ENCODE measurements at regions not wholly inside any gene's neighbourhood (a gene's known extent, or its start where the extent isn't known, plus 50 kb on each side); places are given as distances from the start of the nearest gene placed in this dataset.
"Not testable (repeated sequence)": the region's sequence is repeated elsewhere in the genome, so short reads cannot be mapped to it uniquely, and the experiment has no call there.

DNA sequence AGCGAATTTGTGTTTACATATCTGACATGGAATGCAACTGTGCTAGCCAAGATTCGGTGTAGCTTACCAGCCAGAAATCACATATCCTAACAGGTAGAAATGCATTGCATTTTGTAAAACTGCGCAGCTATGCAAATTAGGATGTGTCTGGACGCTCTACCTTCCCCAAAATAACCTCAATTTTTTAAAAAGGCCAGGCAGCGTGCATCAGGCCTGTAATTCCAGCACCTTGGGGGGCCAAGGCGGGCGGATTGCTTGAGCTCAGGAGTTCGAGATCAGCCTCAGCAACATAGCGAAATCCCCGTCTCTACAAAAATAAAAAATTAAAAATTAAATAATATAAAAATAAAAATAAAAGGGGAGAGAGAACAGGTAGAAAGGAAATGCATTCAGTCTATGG is 305.0 kb downstream of the TYW1 start:
- H3K27me3 ChIP-seq (ENCODE audit: control insufficient read depth in 5 of 5, insufficient read depth in 4 of 5, low read length in 5 of 5) = peaks cover 0 to 5% (median 0%) of the 10 kb centered on the region in 5 donors

GRCh38 chr7:67302113-67303039 is 305.7 kb downstream of the TYW1 start:
- Histone ChIP-seq H3K27me3 (ENCODE audit: control insufficient read depth in 5 of 5, insufficient read depth in 4 of 5, low read length in 5 of 5) (peaks cover 0 to 5% (median 0%) of the 10 kb centered on the region in 5 donors), H3K4me1 (ENCODE audit: control insufficient read depth in 5 of 5, insufficient read depth in 5 of 5, low read length in 5 of 5) (peaks cover 8 to 17% (median 10%) of the 10 kb centered on the region in 5 donors), H3K36me3 (ENCODE audit: control insufficient read depth in 5 of 5, insufficient read depth in 5 of 5, low read length in 5 of 5) (peaks cover 0 to 6% (median under 1%) of the 10 kb centered on the region in 5 donors), H3K9ac (ENCODE audit: low read length in 5 of 5) (peak overlapping the region; percentile 80 to 100 (median 98)), H3K9me3 (ENCODE audit: control insufficient read depth in 5 of 5, low read length in 5 of 5) (no peaks in the 10 kb centered on the region), H3K4me3 (ENCODE audit: low read depth in 1 of 5, low read length in 5 of 5) (peak overlapping the region; percentile 78 to 92 (median 88)), H3K27ac (ENCODE audit: low read depth, low read length) (peak overlapping the region; percentile 90)

More for the DNA sequence above, 305.0 kb downstream of the TYW1 start:
- Histone ChIP-seq H3K9me3 (ENCODE audit: control insufficient read depth in 5 of 5, low read length in 5 of 5) (no peaks in the 10 kb centered on the region), H3K4me1 (ENCODE audit: control insufficient read depth in 5 of 5, insufficient read depth in 5 of 5, low read length in 5 of 5) (peaks cover 8 to 17% (median 10%) of the 10 kb centered on the region in 5 donors), H3K27ac (ENCODE audit: low read depth, low read length) (peak overlapping the region; percentile 90), H3K4me3 (ENCODE audit: low read depth in 1 of 5, low read length in 5 of 5) (peak overlapping the region; percentile 63 to 92 (median 88)), H3K9ac (ENCODE audit: low read length in 5 of 5) (peak overlapping the region in 4 of 5 donors; percentile 80 to 99 (median 96)), H3K36me3 (ENCODE audit: control insufficient read depth in 5 of 5, insufficient read depth in 5 of 5, low read length in 5 of 5) (peaks cover 0 to 3% (median 0%) of the 10 kb centered on the region in 5 donors)

- H3K27me3 ChIP-seq (ENCODE audit: control insufficient read depth in 5 of 5, insufficient read depth in 4 of 5, low read length in 5 of 5); H3K27ac ChIP-seq (ENCODE audit: low read depth, low read length); H3K9me3 ChIP-seq (ENCODE audit: control insufficient read depth in 5 of 5, low read length in 5 of 5); H3K4me3 ChIP-seq (ENCODE audit: low read depth in 1 of 5, low read length in 5 of 5); H3K9ac ChIP-seq (ENCODE audit: low read length in 5 of 5): not testable (repeated sequence)
- peaks cover 16 to 30% (median 23%) of the 10 kb centered on the region in 5 donors for H3K36me3 ChIP-seq (ENCODE audit: control insufficient read depth in 5 of 5, insufficient read depth in 5 of 5, low read length in 5 of 5)
- peaks cover 8 to 17% (median 10%) of the 10 kb centered on the region in 5 donors for H3K4me1 ChIP-seq (ENCODE audit: control insufficient read depth in 5 of 5, insufficient read depth in 5 of 5, low read length in 5 of 5)
Measured at GRCh38 chr7:67304846-67305245, 308.2 kb downstream of the TYW1 start.

- no peaks in the 10 kb centered on the region for H3K9me3 ChIP-seq (ENCODE audit: control insufficient read depth in 5 of 5, low read length in 5 of 5)
- H3K36me3 ChIP-seq (ENCODE audit: control insufficient read depth in 5 of 5, insufficient read depth in 5 of 5, low read length in 5 of 5) = peaks cover 24 to 44% (median 35%) of the 10 kb centered on the region in 5 donors
- no peak overlapping the region for H3K9ac ChIP-seq (ENCODE audit: low read length in 5 of 5)
- H3K27ac ChIP-seq (ENCODE audit: low read depth, low read length) = no peak overlapping the region
- no peak overlapping the region for H3K4me3 ChIP-seq (ENCODE audit: low read depth in 1 of 5, low read length in 5 of 5)
- peaks cover 0 to 5% (median 0%) of the 10 kb centered on the region in 5 donors for H3K27me3 ChIP-seq (ENCODE audit: control insufficient read depth in 5 of 5, insufficient read depth in 4 of 5, low read length in 5 of 5)
- H3K4me1 ChIP-seq (ENCODE audit: control insufficient read depth in 5 of 5, insufficient read depth in 5 of 5, low read length in 5 of 5) = peaks cover 8 to 17% (median 8%) of the 10 kb centered on the region in 5 donors
Measured at GRCh38 chr7:67306331-67306730, 309.7 kb downstream of the TYW1 start.

- Histone ChIP-seq H3K9me3 (ENCODE audit: control insufficient read depth in 5 of 5, low read length in 5 of 5) (no peaks in the 10 kb centered on the region), H3K4me1 (ENCODE audit: control insufficient read depth in 5 of 5, insufficient read depth in 5 of 5, low read length in 5 of 5) (peaks cover 0 to 18% (median 5%) of the 10 kb centered on the region in 5 donors), H3K4me3 (ENCODE audit: low read depth in 1 of 5, low read length in 5 of 5) (no peak overlapping the region), H3K36me3 (ENCODE audit: control insufficient read depth in 5 of 5, insufficient read depth in 5 of 5, low read length in 5 of 5) (peaks cover 34 to 76% (median 54%) of the 10 kb centered on the region in 5 donors), H3K27me3 (ENCODE audit: control insufficient read depth in 5 of 5, insufficient read depth in 4 of 5, low read length in 5 of 5) (no peaks in the 10 kb centered on the region), H3K9ac (ENCODE audit: low read length in 5 of 5) (no peak overlapping the region), H3K27ac (ENCODE audit: low read depth, low read length) (peak overlapping the region; percentile 1)
Measured at GRCh38 chr7:67309764-67310549, 313.3 kb downstream of the TYW1 start.

GRCh38 chr7:67311901-67312300 is 315.3 kb downstream of the TYW1 start:
- Histone ChIP-seq H3K4me1 (ENCODE audit: control insufficient read depth in 5 of 5, insufficient read depth in 5 of 5, low read length in 5 of 5) (peaks cover 0 to 10% (median 5%) of the 10 kb centered on the region in 5 donors), H3K4me3 (ENCODE audit: low read depth in 1 of 5, low read length in 5 of 5) (no peak overlapping the region), H3K9me3 (ENCODE audit: control insufficient read depth in 5 of 5, low read length in 5 of 5) (no peaks in the 10 kb centered on the region), H3K27ac (ENCODE audit: low read depth, low read length) (no peak overlapping the region), H3K9ac (ENCODE audit: low read length in 5 of 5) (no peak overlapping the region), H3K36me3 (ENCODE audit: control insufficient read depth in 5 of 5, insufficient read depth in 5 of 5, low read length in 5 of 5) (peaks cover 36 to 87% (median 68%) of the 10 kb centered on the region in 5 donors), H3K27me3 (ENCODE audit: control insufficient read depth in 5 of 5, insufficient read depth in 4 of 5, low read length in 5 of 5) (no peaks in the 10 kb centered on the region)

GRCh38 chr7:67313213-67313612 is 316.6 kb downstream of the TYW1 start:
- Histone ChIP-seq H3K4me1 (ENCODE audit: control insufficient read depth in 5 of 5, insufficient read depth in 5 of 5, low read length in 5 of 5) (peaks cover 0 to 10% (median 5%) of the 10 kb centered on the region in 5 donors), H3K36me3 (ENCODE audit: control insufficient read depth in 5 of 5, insufficient read depth in 5 of 5, low read length in 5 of 5) (peaks cover 35 to 89% (median 68%) of the 10 kb centered on the region in 5 donors), H3K4me3 (ENCODE audit: low read depth in 1 of 5, low read length in 5 of 5) (no peak overlapping the region), H3K9ac (ENCODE audit: low read length in 5 of 5) (no peak overlapping the region), H3K9me3 (ENCODE audit: control insufficient read depth in 5 of 5, low read length in 5 of 5) (no peaks in the 10 kb centered on the region), H3K27ac (ENCODE audit: low read depth, low read length) (no peak overlapping the region), H3K27me3 (ENCODE audit: control insufficient read depth in 5 of 5, insufficient read depth in 4 of 5, low read length in 5 of 5) (no peaks in the 10 kb centered on the region)

DNA sequence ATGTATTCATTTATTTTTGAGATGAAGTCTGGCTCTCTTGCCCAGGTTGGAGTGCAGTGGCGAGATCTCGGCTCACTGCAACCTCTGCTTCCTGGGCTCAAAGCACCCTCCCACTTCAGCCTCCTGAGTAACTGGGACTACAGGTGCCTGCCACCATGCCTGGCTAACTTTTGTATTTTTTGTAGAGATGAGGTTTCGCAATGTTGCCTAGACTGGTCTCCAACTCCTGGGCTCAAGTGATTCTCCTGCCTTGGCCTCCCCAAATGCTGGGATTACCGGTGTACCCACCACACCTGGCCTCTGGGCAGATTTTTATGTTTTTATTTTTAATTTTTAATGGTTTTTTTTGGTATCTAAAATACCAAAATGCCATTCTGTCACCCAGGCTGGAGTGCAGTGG is 320.3 kb downstream of the TYW1 start:
- not testable (repeated sequence) for H3K9ac ChIP-seq (ENCODE audit: low read length in 5 of 5); H3K9me3 ChIP-seq (ENCODE audit: control insufficient read depth in 5 of 5, low read length in 5 of 5); H3K27ac ChIP-seq (ENCODE audit: low read depth, low read length); H3K27me3 ChIP-seq (ENCODE audit: control insufficient read depth in 5 of 5, insufficient read depth in 4 of 5, low read length in 5 of 5); H3K4me1 ChIP-seq (ENCODE audit: control insufficient read depth in 5 of 5, insufficient read depth in 5 of 5, low read length in 5 of 5); H3K4me3 ChIP-seq (ENCODE audit: low read depth in 1 of 5, low read length in 5 of 5)
- peaks cover 19 to 61% (median 42%) of the 10 kb centered on the region in 5 donors for H3K36me3 ChIP-seq (ENCODE audit: control insufficient read depth in 5 of 5, insufficient read depth in 5 of 5, low read length in 5 of 5)

DNA sequence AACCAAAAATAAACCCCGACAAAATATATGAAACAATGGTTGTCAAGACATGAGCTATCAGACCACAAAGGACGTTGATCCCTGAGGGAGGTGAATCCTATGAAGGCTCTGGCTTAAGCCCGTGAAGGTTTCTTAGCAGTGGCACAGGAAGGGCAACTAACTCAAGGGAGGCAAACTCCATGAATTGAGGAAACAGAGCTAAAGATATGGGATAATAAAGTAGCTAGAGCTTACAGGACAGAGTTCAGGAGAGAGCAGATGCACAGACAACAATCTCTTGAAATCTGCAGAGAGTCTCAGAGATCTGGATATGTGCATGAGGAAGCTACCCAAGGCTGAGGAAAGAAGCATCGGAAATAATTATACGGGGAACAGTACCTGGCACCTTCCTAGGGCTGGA is 331.6 kb downstream of the TYW1 start:
- not testable (repeated sequence) for H3K9me3 ChIP-seq (ENCODE audit: control insufficient read depth in 5 of 5, low read length in 5 of 5); H3K36me3 ChIP-seq (ENCODE audit: control insufficient read depth in 5 of 5, insufficient read depth in 5 of 5, low read length in 5 of 5); H3K4me3 ChIP-seq (ENCODE audit: low read depth in 1 of 5, low read length in 5 of 5); H3K4me1 ChIP-seq (ENCODE audit: control insufficient read depth in 5 of 5, insufficient read depth in 5 of 5, low read length in 5 of 5); H3K27me3 ChIP-seq (ENCODE audit: control insufficient read depth in 5 of 5, insufficient read depth in 4 of 5, low read length in 5 of 5); H3K9ac ChIP-seq (ENCODE audit: low read length in 5 of 5); H3K27ac ChIP-seq (ENCODE audit: low read depth, low read length)

DNA sequence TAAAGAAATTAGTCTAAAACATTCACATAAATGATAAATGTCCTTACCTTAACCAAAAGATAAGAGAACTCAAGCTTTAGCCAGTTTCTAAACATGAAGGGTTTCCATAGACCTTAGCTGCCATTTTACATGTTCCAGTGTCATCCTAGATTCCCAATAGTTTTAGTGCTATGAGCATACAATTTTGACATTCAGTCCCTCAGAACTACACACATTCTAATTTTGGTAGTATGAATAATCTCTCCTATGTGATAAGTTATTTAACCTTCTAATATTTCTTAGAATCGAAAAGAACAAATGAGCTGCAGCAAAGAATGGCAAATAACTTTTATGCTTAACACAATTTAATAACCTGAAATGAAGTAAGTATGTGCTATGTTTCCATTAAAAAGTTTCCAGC is 338.5 kb downstream of the TYW1 start:
- not testable (repeated sequence) for H3K36me3 ChIP-seq (ENCODE audit: control insufficient read depth in 5 of 5, insufficient read depth in 5 of 5, low read length in 5 of 5); H3K4me1 ChIP-seq (ENCODE audit: control insufficient read depth in 5 of 5, insufficient read depth in 5 of 5, low read length in 5 of 5); H3K9ac ChIP-seq (ENCODE audit: low read length in 5 of 5); H3K27me3 ChIP-seq (ENCODE audit: control insufficient read depth in 5 of 5, insufficient read depth in 4 of 5, low read length in 5 of 5); H3K27ac ChIP-seq (ENCODE audit: low read depth, low read length); H3K9me3 ChIP-seq (ENCODE audit: control insufficient read depth in 5 of 5, low read length in 5 of 5); H3K4me3 ChIP-seq (ENCODE audit: low read depth in 1 of 5, low read length in 5 of 5)
